ENCODE measurements at regions not wholly inside any gene's neighbourhood (a gene's known extent, or its start where the extent isn't known, plus 50 kb on each side); places are given as distances from the start of the nearest gene placed in this dataset.

GRCh38 chr1:67883069-67883468 lies 49.8 kb upstream of the GNG12 start:
- peak overlapping the region; percentile 20 for H3K4me2 ChIP-seq (ENCODE audit: insufficient read depth, low read length)
- H3K36me3 ChIP-seq (ENCODE audit: insufficient read depth, low read length) = no peaks in the 10 kb centered on the region
- H4K20me1 ChIP-seq (ENCODE audit: insufficient read depth, low read length) = no peaks in the 10 kb centered on the region
- TF ChIP-seq CTCF (IDR thresholded peaks at IDR 0.05; ENCODE audit: extremely low read depth, low read depth, low read length) = no peak
- no peaks in the 10 kb centered on the region for H3K9me3 ChIP-seq (ENCODE audit: low read depth, low read length)
- no peak overlapping the region for H2AFZ ChIP-seq (ENCODE audit: low read length)
- peak overlapping the region; percentile 75 for H3K27ac ChIP-seq (ENCODE audit: low read depth, low read length)
- H3K79me2 ChIP-seq (ENCODE audit: insufficient read depth, low read length) = no peaks in the 10 kb centered on the region
- H3K4me3 ChIP-seq (ENCODE audit: insufficient read depth, low read length) = no peak overlapping the region
- no peaks in the 10 kb centered on the region for H3K27me3 ChIP-seq (ENCODE audit: insufficient read depth, low read length)
- DNase-seq (ENCODE audit: insufficient read length, low spot score, missing footprints) = peak; percentile 86
- H3K4me1 ChIP-seq (ENCODE audit: insufficient read depth, low read length) = peaks cover 17% of the 10 kb centered on the region

Data from osteoblast (primary cell).